HUES48 (cell line): ENCODE measurements at regions not wholly inside any gene's neighbourhood (a gene's known extent, or its start where the extent isn't known, plus 50 kb on each side); places are given as distances from the start of the nearest gene placed in this dataset.

ENCODE experiments used
- H3K27ac ChIP-seq: one replicate; pipeline ENCODE4 v1.7.0; 2013; ENCODE audit warnings: low read depth, low read length, inconsistent platforms
- H3K27me3 ChIP-seq: 2 replicates; pipeline ENCODE4 v1.6.1; 2013; ENCODE audit warnings: mild to moderate bottlenecking, low read length; ENCODE audit not compliant: control insufficient read depth, insufficient read depth
- H3K36me3 ChIP-seq: 2 replicates; pipeline ENCODE4 v1.6.1; 2013; ENCODE audit warnings: low read length; ENCODE audit not compliant: control insufficient read depth, insufficient read depth
- H3K4me1 ChIP-seq: 2 replicates; pipeline ENCODE4 v1.6.1; 2013; ENCODE audit warnings: mild to moderate bottlenecking, low read length; ENCODE audit not compliant: control insufficient read depth, insufficient read depth
- H3K4me3 ChIP-seq: 2 replicates; pipeline ENCODE4 v1.5.1; 2013; ENCODE audit warnings: mild to moderate bottlenecking, low read depth, low read length
- H3K9ac ChIP-seq: 2 replicates; pipeline ENCODE4 v1.6.1; 2013; ENCODE audit warnings: mild to moderate bottlenecking, low read depth, low read length, moderate library complexity
- H3K9me3 ChIP-seq: 2 replicates; pipeline ENCODE4 v1.6.1; 2013; ENCODE audit warnings: low read length; ENCODE audit not compliant: control insufficient read depth, insufficient read depth

DNA sequence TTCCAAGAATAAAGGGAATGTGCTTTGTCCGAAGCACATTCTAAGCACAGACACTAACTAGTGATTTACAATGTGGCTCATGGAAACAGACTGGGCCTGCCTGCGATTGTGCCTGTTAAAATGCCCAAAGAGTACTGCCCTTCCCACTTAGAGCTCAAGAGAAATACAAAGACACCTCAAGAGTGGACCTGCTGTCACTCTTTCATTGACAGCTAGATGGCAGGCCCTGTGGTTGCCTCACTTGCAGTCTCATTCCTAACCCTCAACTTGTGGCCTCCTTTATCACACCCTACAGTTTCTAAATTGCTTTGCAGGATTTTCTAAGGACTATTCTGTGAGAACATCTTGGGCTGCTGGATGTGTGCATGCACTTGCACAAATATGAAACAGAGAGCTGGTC lies 331.0 kb upstream of the EMCN start:
- Histone ChIP-seq H3K9ac (no peak overlapping the region), H3K36me3 (no peaks in the 10 kb centered on the region), H3K9me3 (no peaks in the 10 kb centered on the region), H3K4me1 (no peaks in the 10 kb centered on the region; the same call in none of the 2 replicates), H3K27me3 (no peaks in the 10 kb centered on the region), H3K4me3 (no peak overlapping the region), H3K27ac (no peak overlapping the region)

DNA sequence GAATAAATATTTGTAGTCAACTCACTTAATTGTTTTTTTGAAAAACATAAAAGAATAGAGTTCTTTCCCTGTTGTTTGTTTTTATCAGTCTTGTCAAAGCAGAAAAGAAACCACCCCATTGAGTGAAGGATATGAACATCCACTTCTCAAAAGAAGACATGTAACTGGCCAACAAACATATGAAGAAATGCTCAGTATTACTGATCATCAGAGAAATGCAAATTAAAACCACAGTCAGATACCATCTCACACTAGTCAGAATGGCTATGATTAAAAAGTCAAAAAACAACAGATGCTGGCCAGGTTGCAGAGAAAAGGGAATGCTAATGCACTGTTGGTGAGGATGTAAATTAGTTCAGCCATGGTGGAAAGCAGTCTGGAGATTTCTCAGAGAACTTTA lies 326.1 kb upstream of the EMCN start:
- Histone ChIP-seq H3K9me3 (no peaks in the 10 kb centered on the region), H3K9ac (no peak overlapping the region), H3K4me1 (no peaks in the 10 kb centered on the region; the same call in 1 of the 2 replicates), H3K4me3 (no peak overlapping the region), H3K27me3 (no peaks in the 10 kb centered on the region), H3K36me3 (no peaks in the 10 kb centered on the region), H3K27ac (no peak overlapping the region)

DNA sequence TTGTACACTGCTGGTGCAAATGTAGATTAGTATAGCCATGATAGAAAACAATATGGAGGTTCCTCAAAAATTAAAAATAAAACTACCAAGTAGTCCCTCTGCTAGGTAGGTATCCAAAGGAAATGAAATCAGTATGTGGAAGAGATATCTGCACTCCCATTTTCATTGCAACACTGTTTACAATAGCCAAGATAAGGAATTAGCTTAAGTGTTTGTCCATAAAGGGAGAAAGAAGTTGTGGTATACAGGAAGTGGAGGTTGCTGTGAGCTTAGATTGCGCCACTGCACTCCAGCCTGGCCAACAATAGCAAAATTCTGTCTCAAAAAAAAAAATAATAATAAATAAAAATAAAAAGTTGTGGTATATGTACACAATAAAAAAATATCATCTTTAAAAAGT lies 325.0 kb upstream of the EMCN start:
- H3K9me3 ChIP-seq, result no peaks in the 10 kb centered on the region
- no peak overlapping the region for H3K4me3 ChIP-seq
- peaks cover 5% of the 10 kb centered on the region for H3K4me1 ChIP-seq
- H3K36me3 ChIP-seq, result no peaks in the 10 kb centered on the region
- H3K27me3 ChIP-seq, result no peaks in the 10 kb centered on the region
- H3K9ac ChIP-seq, result no peak overlapping the region
- H3K27ac ChIP-seq, result no peak overlapping the region

DNA sequence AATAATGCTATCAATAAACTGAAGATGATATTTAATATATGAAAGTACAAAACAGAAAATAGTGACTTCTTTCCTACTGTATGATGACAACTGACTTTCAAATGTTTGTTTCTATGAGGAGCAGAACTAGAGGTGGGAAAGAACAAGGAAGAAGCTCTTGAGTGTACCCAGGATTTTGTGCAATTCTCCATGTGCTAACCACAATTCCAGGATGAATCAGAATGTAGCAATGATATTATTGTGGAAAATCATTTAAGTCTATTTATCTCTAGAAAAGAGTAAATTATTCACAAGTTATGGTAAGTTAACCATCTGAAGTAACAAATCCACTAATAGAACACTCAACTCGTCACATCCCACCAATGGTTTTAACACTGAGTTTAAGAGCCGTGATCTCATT lies 324.1 kb upstream of the EMCN start:
- Histone ChIP-seq H3K27me3 (no peaks in the 10 kb centered on the region), H3K4me3 (no peak overlapping the region), H3K36me3 (no peaks in the 10 kb centered on the region), H3K9ac (no peak overlapping the region), H3K9me3 (no peaks in the 10 kb centered on the region), H3K27ac (no peak overlapping the region), H3K4me1 (peaks cover 13% of the 10 kb centered on the region)

DNA sequence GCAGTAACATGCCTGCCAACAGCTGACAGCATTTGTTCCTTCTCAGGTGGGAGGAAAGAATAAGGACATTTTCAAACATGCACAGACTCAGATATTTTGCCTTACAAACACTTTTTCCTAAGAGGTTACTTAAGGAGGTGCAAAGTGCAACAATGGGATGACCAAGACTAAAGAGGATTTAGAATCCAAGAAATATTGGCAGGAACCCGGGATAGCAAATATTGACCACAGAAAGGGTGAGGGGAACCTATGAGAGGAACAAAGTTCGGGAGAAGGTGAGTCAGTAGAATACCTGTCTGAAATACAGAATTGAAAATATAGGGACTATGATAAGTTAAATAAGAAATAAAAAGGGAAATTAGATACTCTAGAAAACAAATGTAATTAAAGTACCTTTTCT lies 321.9 kb upstream of the EMCN start:
- Histone ChIP-seq H3K27me3 (no peaks in the 10 kb centered on the region), H3K27ac (no peak overlapping the region), H3K9me3 (no peaks in the 10 kb centered on the region), H3K36me3 (no peaks in the 10 kb centered on the region), H3K9ac (no peak overlapping the region), H3K4me3 (no peak overlapping the region), H3K4me1 (peaks cover 18% of the 10 kb centered on the region)

DNA sequence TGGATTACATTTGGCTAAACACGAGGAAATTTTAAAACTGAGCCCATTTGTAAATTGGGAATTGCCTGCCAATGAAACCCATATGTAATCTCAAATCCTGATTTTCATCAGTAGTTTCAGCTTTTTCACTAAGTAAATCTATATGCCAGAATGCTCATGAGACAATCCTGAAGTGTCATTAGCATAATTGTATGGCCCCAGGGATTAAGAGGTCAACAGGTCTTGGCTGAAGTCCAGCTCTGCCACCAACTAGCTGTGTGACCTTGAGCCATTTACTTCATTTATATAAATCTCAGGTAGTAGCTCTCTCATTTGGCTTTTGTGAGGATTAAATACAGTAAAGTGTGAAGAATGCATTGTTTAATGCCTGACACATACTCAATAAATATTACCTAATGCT lies 320.5 kb upstream of the EMCN start:
- Histone ChIP-seq H3K27me3 (no peaks in the 10 kb centered on the region), H3K4me1 (peaks cover 18% of the 10 kb centered on the region), H3K9ac (no peak overlapping the region), H3K27ac (no peak overlapping the region), H3K9me3 (no peaks in the 10 kb centered on the region), H3K36me3 (no peaks in the 10 kb centered on the region), H3K4me3 (no peak overlapping the region)

DNA sequence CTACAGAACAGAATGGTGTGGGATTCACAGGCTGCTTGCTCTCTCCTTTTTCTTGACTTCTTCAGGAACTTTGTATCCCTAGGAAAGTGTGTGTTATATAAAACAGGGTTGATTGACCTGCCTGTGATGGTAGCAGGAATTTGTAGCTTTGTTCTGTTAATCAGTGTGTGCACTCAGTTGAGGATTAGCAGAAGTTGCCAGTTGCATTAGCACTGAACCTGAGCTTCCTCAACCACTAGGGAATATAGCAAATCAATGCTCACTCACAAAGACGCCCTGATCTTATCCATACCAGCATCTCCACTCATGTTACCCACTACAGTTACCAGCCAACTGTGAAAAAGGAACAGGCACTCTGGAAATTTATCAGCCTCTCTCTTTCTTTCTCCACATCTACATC lies 319.1 kb upstream of the EMCN start:
- H3K27me3 ChIP-seq, result no peaks in the 10 kb centered on the region
- peaks cover 18% of the 10 kb centered on the region for H3K4me1 ChIP-seq
- no peak overlapping the region for H3K4me3 ChIP-seq
- no peaks in the 10 kb centered on the region for H3K9me3 ChIP-seq
- H3K27ac ChIP-seq, result no peak overlapping the region
- no peak overlapping the region for H3K9ac ChIP-seq
- no peaks in the 10 kb centered on the region for H3K36me3 ChIP-seq

DNA sequence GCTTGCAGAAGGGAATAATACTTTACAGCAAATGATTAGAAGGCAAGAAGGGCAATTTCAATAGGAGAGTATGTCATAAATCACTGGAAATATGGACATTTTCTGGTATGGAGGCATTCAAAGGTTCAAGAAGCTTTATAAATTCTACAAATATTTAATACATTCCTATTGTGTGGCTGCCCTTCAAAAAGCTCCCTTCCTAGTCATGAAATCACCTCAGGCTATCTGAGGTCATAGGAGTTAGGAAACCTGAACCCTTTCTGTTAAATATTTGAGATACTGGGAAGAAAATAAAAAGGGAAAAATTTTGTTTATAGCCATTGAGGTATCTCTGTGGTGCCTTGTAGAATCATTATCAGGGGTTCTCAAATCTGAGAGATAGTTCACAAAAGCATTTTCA lies 316.8 kb upstream of the EMCN start:
- Histone ChIP-seq H3K9ac (no peak overlapping the region), H3K9me3 (no peaks in the 10 kb centered on the region), H3K27ac (no peak overlapping the region), H3K4me1 (peaks cover 18% of the 10 kb centered on the region), H3K4me3 (no peak overlapping the region), H3K27me3 (no peaks in the 10 kb centered on the region), H3K36me3 (no peaks in the 10 kb centered on the region)

DNA sequence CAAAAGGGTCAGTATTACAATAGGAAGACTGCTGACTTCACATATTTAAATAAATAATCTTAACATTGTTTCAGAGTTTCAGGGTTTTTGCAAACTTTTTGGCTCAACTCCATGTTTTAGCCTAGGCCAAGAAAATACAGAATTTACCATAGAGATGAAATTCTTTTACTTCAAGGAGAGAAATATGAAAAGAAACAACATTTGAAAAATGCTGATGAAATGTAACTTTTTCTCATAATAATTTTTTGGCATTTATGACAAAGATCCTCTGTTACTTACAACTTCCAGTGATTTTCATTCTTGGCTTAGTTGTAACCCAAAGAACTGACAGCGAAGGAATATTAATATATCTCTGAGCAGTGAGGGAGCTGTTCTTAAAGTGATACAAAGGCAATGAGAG lies 316.1 kb upstream of the EMCN start:
- no peaks in the 10 kb centered on the region for H3K36me3 ChIP-seq
- H3K27ac ChIP-seq, result no peak overlapping the region
- H3K9ac ChIP-seq, result no peak overlapping the region
- H3K4me3 ChIP-seq, result no peak overlapping the region
- no peaks in the 10 kb centered on the region for H3K27me3 ChIP-seq
- 0 out of 2 replicates have a peak, but pooled peaks cover 3% of the 10 kb centered on the region for H3K9me3 ChIP-seq
- H3K4me1 ChIP-seq, result peaks cover 18% of the 10 kb centered on the region

DNA sequence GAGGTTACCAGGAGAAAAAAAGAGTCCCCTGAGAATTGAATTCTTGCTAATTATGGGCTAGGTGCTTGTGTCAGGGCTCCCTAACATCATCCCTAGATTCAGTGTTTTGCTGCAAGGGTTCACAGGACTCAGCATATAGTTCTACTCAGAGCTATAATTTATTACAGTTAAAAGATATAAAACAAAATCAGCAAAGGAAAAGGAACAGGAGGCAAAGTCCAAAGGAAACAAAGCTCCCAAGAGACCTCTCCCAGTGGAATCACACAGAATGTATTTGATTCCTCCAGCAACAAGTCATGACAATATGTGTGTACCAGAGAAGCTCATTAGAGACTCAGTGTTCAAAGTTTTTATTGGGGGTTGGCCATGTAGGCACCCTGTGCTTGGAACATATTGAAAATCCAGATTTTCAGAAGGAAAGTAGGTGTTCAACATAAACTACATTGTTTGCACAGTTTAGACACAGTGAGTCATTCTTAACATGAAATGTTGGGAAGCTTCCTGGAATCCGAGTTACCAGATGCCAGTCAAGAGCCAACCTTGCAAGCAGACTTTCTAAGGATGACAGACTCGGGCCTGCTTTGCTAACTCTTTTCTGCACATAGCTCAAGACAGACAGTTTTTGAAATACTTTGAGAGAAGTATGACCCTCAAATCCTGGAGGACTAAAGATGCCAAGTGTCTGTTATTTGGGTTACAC lies 311.3 kb upstream of the EMCN start:
- Histone ChIP-seq H3K4me1 (no peaks in the 10 kb centered on the region), H3K27ac (no peak overlapping the region), H3K9me3 (0 out of 2 replicates have a peak, but pooled peaks cover 6% of the 10 kb centered on the region), H3K27me3 (no peaks in the 10 kb centered on the region), H3K9ac (no peak overlapping the region), H3K36me3 (no peaks in the 10 kb centered on the region), H3K4me3 (no peak overlapping the region)

DNA sequence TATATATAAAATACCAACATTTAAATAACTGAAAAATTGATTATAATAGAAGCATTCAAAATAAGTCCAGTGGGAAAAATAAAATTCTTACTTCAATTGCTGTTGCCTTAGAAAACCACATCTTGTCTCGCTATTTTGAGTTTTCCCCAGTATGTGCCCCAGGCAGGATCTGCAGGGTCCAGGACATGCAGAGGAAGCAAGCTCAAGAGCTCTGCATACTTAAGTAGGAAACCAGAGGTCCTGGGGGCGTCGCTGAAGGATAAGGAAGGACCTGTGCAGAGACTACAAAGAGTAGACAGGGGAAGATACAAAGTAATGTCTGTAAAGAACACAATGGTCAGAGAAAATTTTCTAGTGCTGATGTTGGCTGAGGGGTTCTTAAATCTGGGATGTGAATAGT lies 310.5 kb upstream of the EMCN start:
- Histone ChIP-seq H3K4me1 (peaks cover 7% of the 10 kb centered on the region; the same call in 1 of the 2 replicates), H3K9ac (no peak overlapping the region), H3K4me3 (no peak overlapping the region), H3K36me3 (no peaks in the 10 kb centered on the region), H3K27ac (no peak overlapping the region), H3K9me3 (0 out of 2 replicates have a peak, but pooled peaks cover 6% of the 10 kb centered on the region), H3K27me3 (no peaks in the 10 kb centered on the region)
